ENCODE measurements at regions not wholly inside any gene's neighbourhood (a gene's known extent, or its start where the extent isn't known, plus 50 kb on each side); places are given as distances from the start of the nearest gene placed in this dataset.

DNA sequence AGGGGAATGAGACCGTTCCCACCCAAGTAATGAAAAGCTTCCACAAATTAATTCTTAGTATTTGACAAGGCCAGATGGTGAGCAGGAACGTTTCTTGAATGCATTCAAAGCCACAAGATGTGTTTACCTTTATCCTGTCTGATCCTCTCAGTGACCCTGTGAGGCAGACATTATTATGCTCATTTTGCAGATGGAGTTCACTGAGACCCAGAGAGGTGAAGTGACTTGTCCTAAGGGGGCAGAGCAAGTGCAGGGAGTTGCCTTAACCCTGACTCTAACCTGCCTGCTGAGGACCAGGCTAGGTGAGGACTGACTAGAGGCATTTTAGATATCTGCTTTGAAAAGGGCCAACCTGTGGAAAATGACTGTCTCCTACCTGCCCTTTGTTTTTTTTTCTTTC is 156.7 kb downstream of the HAPSTR1 start:
- CTCF ChIA-PET (ENCODE audit: low intra/inter-chr PET ratio): no interaction called here
- TF ChIP-seq JUND (IDR thresholded peaks at IDR 0.05; ENCODE audit: borderline replicate concordance, low read depth, low read length) (no peak), JUND (tag; IDR thresholded peaks at IDR 0.05; ENCODE audit: borderline replicate concordance, low read depth, low read length) (no peak), KAT8 (IDR thresholded peaks at IDR 0.05; ENCODE audit: low read depth) (no peak), XRCC5 (IDR thresholded peaks at IDR 0.05; ENCODE audit: low read depth, low read length) (no peak), CBX5 (IDR thresholded peaks at IDR 0.05; ENCODE audit: borderline replicate concordance, low read depth) (no peak), ZNF561 (CRISPR knock-in tag; conservative IDR thresholded peaks at IDR 0.05) (no peak), TAF1 (IDR thresholded peaks at IDR 0.05; ENCODE audit: control insufficient read depth, extremely low read depth, insufficient read depth, low read length, severe bottlenecking) (no peak), TCFL5 (CRISPR knock-in tag; conservative IDR thresholded peaks at IDR 0.05) (no peak), NFRKB (IDR thresholded peaks at IDR 0.05; ENCODE audit: low read depth) (no peak), ZNF445 (CRISPR knock-in tag; IDR thresholded peaks at IDR 0.05; ENCODE audit: low read depth) (no peak)
- TF ChIP-seq, protein P1, sequence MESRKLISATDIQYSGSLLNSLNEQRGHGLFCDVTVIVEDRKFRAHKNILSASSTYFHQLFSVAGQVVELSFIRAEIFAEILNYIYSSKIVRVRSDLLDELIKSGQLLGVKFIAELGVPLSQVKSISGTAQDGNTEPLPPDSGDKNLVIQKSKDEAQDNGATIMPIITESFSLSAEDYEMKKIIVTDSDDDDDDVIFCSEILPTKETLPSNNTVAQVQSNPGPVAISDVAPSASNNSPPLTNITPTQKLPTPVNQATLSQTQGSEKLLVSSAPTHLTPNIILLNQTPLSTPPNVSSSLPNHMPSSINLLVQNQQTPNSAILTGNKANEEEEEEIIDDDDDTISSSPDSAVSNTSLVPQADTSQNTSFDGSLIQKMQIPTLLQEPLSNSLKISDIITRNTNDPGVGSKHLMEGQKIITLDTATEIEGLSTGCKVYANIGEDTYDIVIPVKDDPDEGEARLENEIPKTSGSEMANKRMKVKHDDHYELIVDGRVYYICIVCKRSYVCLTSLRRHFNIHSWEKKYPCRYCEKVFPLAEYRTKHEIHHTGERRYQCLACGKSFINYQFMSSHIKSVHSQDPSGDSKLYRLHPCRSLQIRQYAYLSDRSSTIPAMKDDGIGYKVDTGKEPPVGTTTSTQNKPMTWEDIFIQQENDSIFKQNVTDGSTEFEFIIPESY (CRISPR knock-in tag; IDR thresholded peaks at IDR 0.05): no peak
- TF ChIP-seq, protein P2, sequence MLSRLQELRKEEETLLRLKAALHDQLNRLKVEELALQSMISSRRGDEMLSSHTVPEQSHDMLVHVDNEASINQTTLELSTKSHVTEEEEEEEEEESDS (CRISPR knock-in tag; IDR thresholded peaks at IDR 0.05): no peak
- TF ChIP-seq, protein P3, sequence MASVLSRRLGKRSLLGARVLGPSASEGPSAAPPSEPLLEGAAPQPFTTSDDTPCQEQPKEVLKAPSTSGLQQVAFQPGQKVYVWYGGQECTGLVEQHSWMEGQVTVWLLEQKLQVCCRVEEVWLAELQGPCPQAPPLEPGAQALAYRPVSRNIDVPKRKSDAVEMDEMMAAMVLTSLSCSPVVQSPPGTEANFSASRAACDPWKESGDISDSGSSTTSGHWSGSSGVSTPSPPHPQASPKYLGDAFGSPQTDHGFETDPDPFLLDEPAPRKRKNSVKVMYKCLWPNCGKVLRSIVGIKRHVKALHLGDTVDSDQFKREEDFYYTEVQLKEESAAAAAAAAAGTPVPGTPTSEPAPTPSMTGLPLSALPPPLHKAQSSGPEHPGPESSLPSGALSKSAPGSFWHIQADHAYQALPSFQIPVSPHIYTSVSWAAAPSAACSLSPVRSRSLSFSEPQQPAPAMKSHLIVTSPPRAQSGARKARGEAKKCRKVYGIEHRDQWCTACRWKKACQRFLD (CRISPR knock-in tag; IDR thresholded peaks at IDR 0.05): no peak
- TF ChIP-seq, protein P4, sequence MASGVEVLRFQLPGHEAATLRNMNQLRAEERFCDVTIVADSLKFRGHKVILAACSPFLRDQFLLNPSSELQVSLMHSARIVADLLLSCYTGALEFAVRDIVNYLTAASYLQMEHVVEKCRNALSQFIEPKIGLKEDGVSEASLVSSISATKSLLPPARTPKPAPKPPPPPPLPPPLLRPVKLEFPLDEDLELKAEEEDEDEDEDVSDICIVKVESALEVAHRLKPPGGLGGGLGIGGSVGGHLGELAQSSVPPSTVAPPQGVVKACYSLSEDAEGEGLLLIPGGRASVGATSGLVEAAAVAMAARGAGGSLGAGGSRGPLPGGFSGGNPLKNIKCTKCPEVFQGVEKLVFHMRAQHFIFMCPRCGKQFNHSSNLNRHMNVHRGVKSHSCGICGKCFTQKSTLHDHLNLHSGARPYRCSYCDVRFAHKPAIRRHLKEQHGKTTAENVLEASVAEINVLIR (CRISPR knock-in tag; IDR thresholded peaks at IDR 0.05): no peak

More for the DNA sequence above, 156.7 kb downstream of the HAPSTR1 start:
- Histone ChIP-seq H3K9me1 (ENCODE audit: control insufficient read depth, insufficient read depth, low read length) (no peaks in the 10 kb centered on the region), H3K4me3 (no peak overlapping the region), H3K4me2 (ENCODE audit: insufficient read depth, low read length) (no peak overlapping the region), H3K4me1 (replicated peaks in 1 of 2; ENCODE audit: control insufficient read depth in 2 of 2, insufficient read depth in 2 of 2, low read length in 2 of 2) (no peaks in the 10 kb centered on the region), H2AFZ (ENCODE audit: low read depth, low read length) (no peak overlapping the region), H3K9me3 (replicated peaks; ENCODE audit: control insufficient read depth, insufficient read depth, low read depth, low read length) (no peaks in the 10 kb centered on the region), H4K20me1 (replicated peaks; ENCODE audit: control insufficient read depth, insufficient read depth, low read length) (no peaks in the 10 kb centered on the region), H3K36me3 (ENCODE audit: control insufficient read depth, insufficient read depth, low read length) (no peaks in the 10 kb centered on the region), H3K9ac (ENCODE audit: insufficient read depth in 1 of 2, low read depth in 2 of 2, low read length in 2 of 2) (no peak overlapping the region), H3K27me3 (ENCODE audit: control insufficient read depth in 2 of 2, insufficient read depth in 2 of 2, low read length in 2 of 2) (no peaks in the 10 kb centered on the region), H3K79me2 (ENCODE audit: control insufficient read depth, insufficient read depth, low read length) (no peaks in the 10 kb centered on the region), H3K27ac (ENCODE audit: extremely low read depth, low read depth, low read length) (no peak overlapping the region)
- in situ Hi-C loops (cut with MboI) (no loop called here), intact Hi-C loops (cut with micrococcal nuclease) (no loop called here)
- BruUV-seq (replicated peaks): no TSS peak
- 0% methylated on average over 2 of the region's 2 CpGs for whole genome bisulfite sequencing (ENCODE audit: insufficient coverage, low coverage, missing lambda C conversion rate)
- FAIRE-seq: no peak
- no peak for ATAC-seq
- no peak for DNase-seq (ENCODE audit: extremely low read depth in 1 of 4, low spot score in 3 of 4)
- POLR2A ChIA-PET: interaction anchor here (0.9 kb wide), 1 partner anchor 17 kb away, joined by 3 read pairs; no protein-coding TSS in a partner anchor
